GM21723 (cell line): ENCODE measurements at regions not wholly inside any gene's neighbourhood (a gene's known extent, or its start where the extent isn't known, plus 50 kb on each side); places are given as distances from the start of the nearest gene placed in this dataset.

Source experiments
- ATAC-seq: cut with Tn5 transposase; IDR thresholded peaks from one replicate; pipeline ENCODE4 v1.9.1; 2021; ENCODE audit warnings: mild to moderate bottlenecking, moderate library complexity; ENCODE audit not compliant: unreplicated experiment

GRCh38 chr2:129296806-129297205 is 682.7 kb upstream of the RAB6C start:
- no peak for ATAC-seq

- ATAC-seq = no peak
Observed at GRCh38 chr2:129297430-129297829, 682.0 kb upstream of the RAB6C start.

- ATAC-seq = no peak
Observed at GRCh38 chr2:129299338-129299737, 680.1 kb upstream of the RAB6C start.

- ATAC-seq = no peak
Observed at GRCh38 chr2:129299756-129300155, 679.7 kb upstream of the RAB6C start.

GRCh38 chr2:129300456-129300855 is 679.0 kb upstream of the RAB6C start:
- ATAC-seq = no peak

GRCh38 chr2:129301431-129301913 is 678.0 kb upstream of the RAB6C start:
- ATAC-seq = no peak

GRCh38 chr2:129302106-129302505 is 677.4 kb upstream of the RAB6C start:
- no peak for ATAC-seq

- no peak for ATAC-seq
Observed at GRCh38 chr2:129302561-129303183, 676.8 kb upstream of the RAB6C start.

GRCh38 chr2:129314120-129314519 is 665.3 kb upstream of the RAB6C start:
- no peak for ATAC-seq

GRCh38 chr2:129318581-129319421 is 660.7 kb upstream of the RAB6C start:
- no peak for ATAC-seq

- no peak for ATAC-seq
Observed at GRCh38 chr2:129319422-129319717, 660.1 kb upstream of the RAB6C start.

GRCh38 chr2:129320288-129320687 is 659.2 kb upstream of the RAB6C start:
- no peak for ATAC-seq

- ATAC-seq = no peak
Observed at GRCh38 chr2:129324349-129324748, 655.1 kb upstream of the RAB6C start.

GRCh38 chr2:129325151-129325550 is 654.3 kb upstream of the RAB6C start:
- ATAC-seq = no peak

- no peak for ATAC-seq
Observed at GRCh38 chr2:129329574-129329973, 649.9 kb upstream of the RAB6C start.

GRCh38 chr2:129330504-129330903 is 649.0 kb upstream of the RAB6C start:
- ATAC-seq = no peak

GRCh38 chr2:129331638-129332037 is 647.8 kb upstream of the RAB6C start:
- no peak for ATAC-seq

- no peak for ATAC-seq
Observed at GRCh38 chr2:129334128-129334527, 645.3 kb upstream of the RAB6C start.

- ATAC-seq = no peak
Observed at GRCh38 chr2:129334696-129335410, 644.6 kb upstream of the RAB6C start.

GRCh38 chr2:129336276-129336675 is 643.2 kb upstream of the RAB6C start:
- ATAC-seq = no peak

- ATAC-seq = no peak
Observed at GRCh38 chr2:129337076-129337475, 642.4 kb upstream of the RAB6C start.

GRCh38 chr2:129345540-129345939 is 633.9 kb upstream of the RAB6C start:
- no peak for ATAC-seq
